ENCODE measurements at regions not wholly inside any gene's neighbourhood (a gene's known extent, or its start where the extent isn't known, plus 50 kb on each side); places are given as distances from the start of the nearest gene placed in this dataset.

- no peak for DNase-seq
These were observed 581.2 kb upstream of the MGMT start for GRCh38 chr10:128885573-128886555.

- DNase-seq = no peak
These were observed 579.2 kb upstream of the MGMT start for GRCh38 chr10:128887856-128888255.

GRCh38 chr10:128892005-128892404, 575.0 kb upstream of the MGMT start:
- DNase-seq = no peak

- no peak for DNase-seq
These were observed 572.4 kb upstream of the MGMT start for GRCh38 chr10:128894641-128895040.

GRCh38 chr10:128895473-128895872, 571.6 kb upstream of the MGMT start:
- no peak for DNase-seq

GRCh38 chr10:128896116-128896795, 570.8 kb upstream of the MGMT start:
- no peak for DNase-seq

GRCh38 chr10:128896963-128897362, 570.1 kb upstream of the MGMT start:
- DNase-seq = no peak

GRCh38 chr10:128897401-128898129, 569.5 kb upstream of the MGMT start:
- no peak for DNase-seq

GRCh38 chr10:128898133-128898915, 568.7 kb upstream of the MGMT start:
- no peak for DNase-seq

GRCh38 chr10:128898916-128899195, 568.2 kb upstream of the MGMT start:
- DNase-seq = no peak

GRCh38 chr10:128900456-128900855, 566.6 kb upstream of the MGMT start:
- no peak for DNase-seq

GRCh38 chr10:128901236-128901635, 565.8 kb upstream of the MGMT start:
- DNase-seq = no peak

- DNase-seq = no peak
These were observed 564.9 kb upstream of the MGMT start for GRCh38 chr10:128902031-128902710.

GRCh38 chr10:128907155-128907941, 559.7 kb upstream of the MGMT start:
- DNase-seq = no peak

GRCh38 chr10:128908099-128908498, 558.9 kb upstream of the MGMT start:
- DNase-seq = no peak

GRCh38 chr10:128908499-128908898, 558.5 kb upstream of the MGMT start:
- DNase-seq = no peak

- DNase-seq = no peak
These were observed 554.3 kb upstream of the MGMT start for GRCh38 chr10:128912568-128913311.

- no peak for DNase-seq
These were observed 552.4 kb upstream of the MGMT start for GRCh38 chr10:128914681-128915080.

GRCh38 chr10:128915630-128916029, 551.4 kb upstream of the MGMT start:
- DNase-seq = no peak

GRCh38 chr10:128916383-128916782, 550.7 kb upstream of the MGMT start:
- DNase-seq = no peak

All from CD4-positive, alpha-beta T cell treated with Interleukin-4 for 1 hour (primary cell).